Uterus (tissue), 3 donors: ENCODE measurements at regions not wholly inside any gene's neighbourhood (a gene's known extent, or its start where the extent isn't known, plus 50 kb on each side); places are given as distances from the start of the nearest gene placed in this dataset.

Experiments used
- DNase-seq, 2 donors: peaks; one replicate each; pipeline ENCODE4 v3.0.0-alpha.2; 2019 to 2020
- H3K27ac ChIP-seq, 2 donors: fragments of 200-600 bp; sonication (generic); 1 replicate in 1 of 2; 2 replicates in 1 of 2; pipeline ENCODE4 v1.5.1; 2016 to 2018
- H3K27me3 ChIP-seq, 2 donors: fragments of 200-600 bp; sonication (generic); one replicate each; pipeline ENCODE4 v1.5.1; 2018 to 2019; ENCODE audit warnings: control low read depth in 1 of 2
- H3K36me3 ChIP-seq, 2 donors: fragments of 200-600 bp; sonication (generic); one replicate each; pipeline ENCODE4 v1.5.1; 2019; ENCODE audit warnings: control low read depth in 1 of 2
- H3K4me1 ChIP-seq, 2 donors: fragments of 200-600 bp; sonication (generic); one replicate each; pipeline ENCODE4 v1.5.1; 2018 to 2019; ENCODE audit warnings: control low read depth in 1 of 2
- H3K4me3 ChIP-seq, 2 donors: fragments of 200-600 bp; sonication (generic); 1 replicate in 1 of 2; 2 replicates in 1 of 2; pipeline ENCODE4 v1.5.1; 2018 to 2019; ENCODE audit warnings: mild to moderate bottlenecking in 1 of 2
- H3K9me3 ChIP-seq, 2 donors: fragments of 200-600 bp; sonication (generic); one replicate each; pipeline ENCODE4 v1.5.1; 2019; ENCODE audit warnings: control low read depth in 1 of 2
- CTCF ChIP-seq, 4 experiments: fragments of 200-600 bp in 2 of 4; fragments of 450-650 bp in 2 of 4; sonication (generic) in 2 of 4; IDR thresholded peaks; one replicate each; pipeline ENCODE4 v1.5.1; 2016 to 2019; ENCODE audit warnings: antibody characterized with exemption in 4 of 4, mild to moderate bottlenecking in 2 of 4, moderate library complexity in 1 of 4
- POLR2A ChIP-seq, 2 donors: fragments of 450-650 bp; IDR thresholded peaks; one replicate each; pipeline ENCODE4 v1.6.1; 2016; ENCODE audit warnings: antibody characterized with exemption in 2 of 2, mild to moderate bottlenecking in 1 of 2, moderate library complexity in 1 of 2
- intact Hi-C: fragments of 100-400 bp; cut with DNase I; formaldehyde crosslinking; loops from one replicate; pipeline ENCODE4 v1.15.1; 2023; ENCODE audit warnings: low total_unique reads
- donor health status: DM: yes; HTN: yes; CAD: no.

- Histone ChIP-seq H3K27me3 (no peaks in the 10 kb centered on the region), H3K36me3 (no peaks in the 10 kb centered on the region), H3K9me3 (no peaks in the 10 kb centered on the region), H3K4me3 (no peak overlapping the region), H3K27ac (no peak overlapping the region), H3K4me1 (no peaks in the 10 kb centered on the region)
- TF ChIP-seq POLR2A (IDR thresholded peaks at IDR 0.05), result no peak
- TF ChIP-seq CTCF (IDR thresholded peaks at IDR 0.05), result no peak
- DNase-seq, result no peak
- intact Hi-C loops, result no loop called here
These were observed 845.4 kb downstream of the HACE1 start for GRCh38 chr6:104014163-104014959.

- no peak for DNase-seq
- no peak for TF ChIP-seq CTCF (IDR thresholded peaks at IDR 0.05)
- Histone ChIP-seq H3K4me3 (no peak overlapping the region), H3K36me3 (no peaks in the 10 kb centered on the region), H3K27me3 (no peaks in the 10 kb centered on the region), H3K27ac (no peak overlapping the region), H3K9me3 (no peaks in the 10 kb centered on the region), H3K4me1 (no peaks in the 10 kb centered on the region)
- intact Hi-C loops, result no loop called here
These were observed 846.3 kb downstream of the HACE1 start for GRCh38 chr6:104013312-104013971.

- intact Hi-C loops, result no loop called here
- no peaks in the 10 kb centered on the region for H3K4me1 ChIP-seq
- no peaks in the 10 kb centered on the region for H3K27me3 ChIP-seq
- no peaks in the 10 kb centered on the region for H3K36me3 ChIP-seq
- H3K27ac ChIP-seq, result no peak overlapping the region
- no peaks in the 10 kb centered on the region for H3K9me3 ChIP-seq
- TF ChIP-seq POLR2A (IDR thresholded peaks at IDR 0.05), result no peak
- H3K4me3 ChIP-seq, result no peak overlapping the region
- no peak for DNase-seq
These were observed 848.8 kb downstream of the HACE1 start for GRCh38 chr6:104010897-104011296.

- Histone ChIP-seq H3K27me3 (no peaks in the 10 kb centered on the region), H3K9me3 (no peaks in the 10 kb centered on the region), H3K4me1 (no peaks in the 10 kb centered on the region), H3K36me3 (no peaks in the 10 kb centered on the region), H3K27ac (no peak overlapping the region), H3K4me3 (no peak overlapping the region)
- no peak for DNase-seq
- intact Hi-C loops, result no loop called here
- TF ChIP-seq POLR2A (IDR thresholded peaks at IDR 0.05) (no peak), CTCF (IDR thresholded peaks at IDR 0.05) (no peak)
These were observed 855.8 kb downstream of the HACE1 start for GRCh38 chr6:104003803-104004516.

- H3K9me3 ChIP-seq, result no peaks in the 10 kb centered on the region
- no peaks in the 10 kb centered on the region for H3K27me3 ChIP-seq
- H3K4me3 ChIP-seq, result no peak overlapping the region
- H3K4me1 ChIP-seq, result no peaks in the 10 kb centered on the region
- no peak overlapping the region for H3K27ac ChIP-seq
- H3K36me3 ChIP-seq, result no peaks in the 10 kb centered on the region
- no peak for TF ChIP-seq POLR2A (IDR thresholded peaks at IDR 0.05)
- TF ChIP-seq CTCF (IDR thresholded peaks at IDR 0.05), result no peak
- DNase-seq, result no peak
- intact Hi-C loops, result no loop called here
These were observed 864.1 kb downstream of the HACE1 start for GRCh38 chr6:103995571-103995970.
